ENCODE measurements at regions not wholly inside any gene's neighbourhood (a gene's known extent, or its start where the extent isn't known, plus 50 kb on each side); places are given as distances from the start of the nearest gene placed in this dataset.

DNA sequence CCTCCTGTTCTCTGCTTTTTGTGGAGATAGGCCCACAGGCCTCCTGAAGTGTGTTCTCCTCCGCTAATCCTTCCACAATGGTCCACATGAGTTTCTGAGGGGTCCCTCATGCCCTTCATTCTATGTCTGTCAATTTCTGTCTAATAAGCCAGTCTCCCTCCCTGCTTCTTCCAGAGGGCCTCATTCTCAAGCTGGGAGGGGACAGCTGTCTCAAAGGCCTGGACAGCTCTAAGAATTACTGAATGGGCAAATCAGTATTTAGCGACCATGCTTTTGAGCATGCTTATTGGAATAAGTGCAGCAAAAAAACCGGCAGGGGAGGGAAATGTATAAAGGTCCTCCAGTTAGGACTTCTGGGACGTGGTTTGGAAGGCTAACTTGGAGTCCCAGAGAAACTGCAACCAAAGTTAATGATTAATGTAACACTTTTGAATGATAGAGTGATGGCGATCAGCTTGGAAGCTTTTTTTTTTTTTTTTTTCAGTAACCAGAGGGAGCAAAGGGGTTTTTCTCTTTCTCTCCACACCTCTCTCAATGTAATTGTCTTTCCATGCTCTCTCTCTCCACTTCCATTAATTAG lies 890.7 kb upstream of the POU3F3 start:
- FAIRE-seq (no peak), ATAC-seq (no peak), DNase-seq (ENCODE audit: low read depth in 1 of 2, low spot score in 1 of 2) (no peak)
- no peaks in the 10 kb centered on the region for H3K4me1 ChIP-seq
- ChIA-PET CTCF (interaction anchor here (0.8 kb wide), 1 partner anchor 346 kb away, joined by 3 read pairs; no protein-coding TSS in a partner anchor), POLR2A (no interaction called here)
- TF ChIP-seq HDAC2 (IDR thresholded peaks at IDR 0.05) (no peak), MAX (IDR thresholded peaks at IDR 0.05) (no peak), MAZ (IDR thresholded peaks at IDR 0.05; ENCODE audit: borderline replicate concordance, low read depth, low read length) (no peak), ZNF302 (CRISPR knock-in tag; IDR thresholded peaks at IDR 0.05) (no peak), JUN (IDR thresholded peaks at IDR 0.05) (no peak), HOXA7 (CRISPR knock-in tag; IDR thresholded peaks at IDR 0.05) (no peak), POLR2A (IDR thresholded peaks at IDR 0.05; ENCODE audit: low read length) (no peak), HOXB5 (CRISPR knock-in tag; IDR thresholded peaks at IDR 0.05) (no peak), RCOR1 (IDR thresholded peaks at IDR 0.05; ENCODE audit: low read depth, low read length) (no peak), USF2 (IDR thresholded peaks at IDR 0.05) (no peak)
- TF ChIP-seq, protein P1, sequence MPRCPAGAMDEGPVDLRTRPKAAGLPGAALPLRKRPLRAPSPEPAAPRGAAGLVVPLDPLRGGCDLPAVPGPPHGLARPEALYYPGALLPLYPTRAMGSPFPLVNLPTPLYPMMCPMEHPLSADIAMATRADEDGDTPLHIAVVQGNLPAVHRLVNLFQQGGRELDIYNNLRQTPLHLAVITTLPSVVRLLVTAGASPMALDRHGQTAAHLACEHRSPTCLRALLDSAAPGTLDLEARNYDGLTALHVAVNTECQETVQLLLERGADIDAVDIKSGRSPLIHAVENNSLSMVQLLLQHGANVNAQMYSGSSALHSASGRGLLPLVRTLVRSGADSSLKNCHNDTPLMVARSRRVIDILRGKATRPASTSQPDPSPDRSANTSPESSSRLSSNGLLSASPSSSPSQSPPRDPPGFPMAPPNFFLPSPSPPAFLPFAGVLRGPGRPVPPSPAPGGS (IDR thresholded peaks at IDR 0.05) = no peak
- no peak overlapping the region for H3K4me3 ChIP-seq
- H3K4me2 ChIP-seq = no peak overlapping the region
- 54% methylated on average over 5 of the region's 5 CpGs for WGBS (ENCODE audit: missing lambda C conversion rate)
- no peak overlapping the region for H3K27ac ChIP-seq
- no peaks in the 10 kb centered on the region for H3K9me3 ChIP-seq

- FAIRE-seq (no peak), DNase-seq (ENCODE audit: low read depth in 1 of 2, low spot score in 1 of 2) (no peak), ATAC-seq (no peak)
- CTCF ChIA-PET = no interaction called here
- H3K4me3 ChIP-seq = no peak overlapping the region
- no peaks in the 10 kb centered on the region for H3K9me3 ChIP-seq
- TF ChIP-seq RAD21 (conservative IDR thresholded peaks at IDR 0.05 in 1 of 2, IDR thresholded peaks at IDR 0.05 in 1 of 2) (no peak), SREBF2 (IDR thresholded peaks at IDR 0.05) (no peak), KDM1A (IDR thresholded peaks at IDR 0.05; ENCODE audit: low read depth) (no peak), ZNF302 (CRISPR knock-in tag; IDR thresholded peaks at IDR 0.05) (no peak), FOXS1 (CRISPR knock-in tag; IDR thresholded peaks at IDR 0.05) (no peak), HMGXB4 (CRISPR knock-in tag; IDR thresholded peaks at IDR 0.05; ENCODE audit: borderline replicate concordance) (no peak), HES2 (IDR thresholded peaks at IDR 0.05) (no peak), RNF2 (IDR thresholded peaks at IDR 0.05; ENCODE audit: borderline replicate concordance, low read depth) (no peak), GATA3 (IDR thresholded peaks at IDR 0.05; ENCODE audit: borderline replicate concordance) (no peak)
- no peak overlapping the region for H3K27ac ChIP-seq
- H3K4me1 ChIP-seq = no peaks in the 10 kb centered on the region
- 62% methylated on average over 4 of the region's 4 CpGs for WGBS (ENCODE audit: missing lambda C conversion rate)
- POLR2A ChIA-PET = no interaction called here
- no peak overlapping the region for H3K4me2 ChIP-seq
Measured at GRCh38 chr2:103977241-103977640, 876.7 kb upstream of the POU3F3 start.

DNA sequence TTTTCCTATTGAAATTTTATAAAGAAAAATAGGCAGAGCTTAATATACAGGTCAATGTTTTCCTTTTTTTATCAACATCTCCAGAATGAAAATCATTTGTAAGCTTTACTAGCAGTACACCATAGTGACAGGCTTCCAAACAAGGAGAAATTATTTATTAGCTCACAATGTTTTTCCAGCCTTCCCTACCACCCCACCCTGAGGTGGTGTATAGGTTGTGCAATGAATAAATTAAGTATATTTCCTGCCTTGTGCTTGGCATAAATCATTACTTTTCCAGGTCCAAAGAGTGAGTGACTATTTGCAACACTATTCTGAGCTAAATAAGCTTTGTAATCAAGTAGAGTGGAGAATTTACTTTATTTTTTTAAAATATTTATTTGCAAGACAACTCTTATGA lies 876.2 kb upstream of the POU3F3 start:
- Histone ChIP-seq H3K27ac (no peak overlapping the region), H3K4me3 (no peak overlapping the region), H3K4me2 (no peak overlapping the region), H3K4me1 (no peaks in the 10 kb centered on the region), H3K9me3 (no peaks in the 10 kb centered on the region)
- DNase-seq (ENCODE audit: low read depth in 1 of 2, low spot score in 1 of 2) (no peak), FAIRE-seq (no peak), ATAC-seq (no peak)
- ChIA-PET POLR2A (no interaction called here), CTCF (no interaction called here)
- TF ChIP-seq JUNB (IDR thresholded peaks at IDR 0.05) (no peak), HOXB5 (CRISPR knock-in tag; IDR thresholded peaks at IDR 0.05) (no peak), HMGXB4 (CRISPR knock-in tag; IDR thresholded peaks at IDR 0.05; ENCODE audit: borderline replicate concordance) (no peak), MAZ (IDR thresholded peaks at IDR 0.05; ENCODE audit: borderline replicate concordance, low read depth, low read length) (no peak), MAFK (IDR thresholded peaks at IDR 0.05; ENCODE audit: partially characterized antibody) (no peak), ATOH8 (CRISPR knock-in tag; IDR thresholded peaks at IDR 0.05; ENCODE audit: low read depth) (no peak), POLR2AphosphoS2 (conservative IDR thresholded peaks at IDR 0.05; ENCODE audit: low read length) (no peak), TFCP2L1 (CRISPR knock-in tag; IDR thresholded peaks at IDR 0.05) (no peak)
